ENCODE measurements at regions not wholly inside any gene's neighbourhood (a gene's known extent, or its start where the extent isn't known, plus 50 kb on each side); places are given as distances from the start of the nearest gene placed in this dataset.

DNA sequence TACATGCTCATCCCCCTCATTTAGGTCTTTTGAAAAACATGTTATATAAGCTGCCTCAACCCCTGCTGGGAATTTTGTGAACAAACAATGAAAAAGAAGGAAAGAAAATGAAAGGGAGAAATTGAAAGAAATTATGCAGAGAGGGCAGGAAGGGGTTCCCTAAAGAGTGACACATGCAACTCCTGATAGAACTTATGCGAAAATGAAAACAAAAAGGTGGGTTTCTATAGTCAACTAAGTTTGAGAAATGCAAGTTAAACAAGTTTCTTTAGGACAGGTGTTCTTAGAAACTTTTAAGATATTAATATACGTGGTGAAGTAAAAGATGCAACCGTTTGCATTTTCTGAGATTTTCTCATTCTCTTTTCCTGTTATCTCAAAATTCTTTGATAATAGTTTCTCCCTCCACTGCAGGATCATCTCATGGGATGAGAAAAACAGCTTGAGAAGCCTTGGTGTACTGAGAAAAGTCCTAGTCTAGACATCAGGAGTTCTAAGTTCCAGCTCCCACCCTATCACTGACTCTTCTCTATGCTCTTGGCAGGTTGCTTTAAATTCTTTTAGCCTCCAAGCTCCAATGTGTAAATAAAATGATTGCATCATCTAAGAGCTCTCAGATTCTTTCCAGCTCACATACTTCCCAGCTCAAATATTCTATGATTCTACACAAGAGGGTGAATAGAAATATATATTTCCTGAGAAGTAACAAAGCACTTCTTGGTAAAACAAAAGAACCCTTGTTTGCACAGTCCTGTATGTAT is 109.2 kb downstream of the FAM76B start:
- H3K27ac Mint-ChIP-seq = no peak overlapping the region
- H3K4me3 Mint-ChIP-seq = no peak overlapping the region
- ATAC-seq (replicated peaks) (no peak), DNase-seq (no peak)
- peaks cover 13 to 39% of the 10 kb centered on the region in 2 donors for H3K4me1 Mint-ChIP-seq
- peaks cover 0 to 2% of the 10 kb centered on the region in 2 donors for H3K9me3 Mint-ChIP-seq
- H3K27me3 Mint-ChIP-seq = no peaks in the 10 kb centered on the region
- H3K36me3 Mint-ChIP-seq = peaks cover 0 to 1% of the 10 kb centered on the region in 2 donors

- no peak for ATAC-seq (replicated peaks)
- Mint-ChIP-seq H3K27me3 (no peaks in the 10 kb centered on the region), H3K27ac (no peak overlapping the region), H3K4me1 (peaks cover 21 to 41% of the 10 kb centered on the region in 2 donors), H3K4me3 (no peak overlapping the region), H3K9me3 (peaks cover 0 to 2% of the 10 kb centered on the region in 2 donors), H3K36me3 (peaks cover 0 to 1% of the 10 kb centered on the region in 2 donors)
- DNase-seq = no peak
These were observed 110.6 kb downstream of the FAM76B start for GRCh38 chr11:95678988-95679387.

GRCh38 chr11:95676308-95676707 is 113.3 kb downstream of the FAM76B start:
- ATAC-seq (replicated peaks) = peak; percentile 83 to 91
- H3K9me3 Mint-ChIP-seq = peaks cover 0 to 2% of the 10 kb centered on the region in 2 donors
- DNase-seq = no peak
- H3K27ac Mint-ChIP-seq = no peak overlapping the region
- H3K4me3 Mint-ChIP-seq = no peak overlapping the region
- peaks cover 15 to 34% of the 10 kb centered on the region in 2 donors for H3K4me1 Mint-ChIP-seq
- no peaks in the 10 kb centered on the region for H3K27me3 Mint-ChIP-seq
- peaks cover 0 to 1% of the 10 kb centered on the region in 2 donors for H3K36me3 Mint-ChIP-seq

- H3K4me3 Mint-ChIP-seq = no peak overlapping the region
- no peak for ATAC-seq (replicated peaks)
- H3K9me3 Mint-ChIP-seq = peaks cover 0 to 2% of the 10 kb centered on the region in 2 donors
- H3K27ac Mint-ChIP-seq = no peak overlapping the region
- no peaks in the 10 kb centered on the region for H3K27me3 Mint-ChIP-seq
- peaks cover 0 to 1% of the 10 kb centered on the region in 2 donors for H3K36me3 Mint-ChIP-seq
- DNase-seq = no peak
- peaks cover 15 to 34% of the 10 kb centered on the region in 2 donors for H3K4me1 Mint-ChIP-seq
These were observed 114.0 kb downstream of the FAM76B start for GRCh38 chr11:95675585-95675984.

DNA sequence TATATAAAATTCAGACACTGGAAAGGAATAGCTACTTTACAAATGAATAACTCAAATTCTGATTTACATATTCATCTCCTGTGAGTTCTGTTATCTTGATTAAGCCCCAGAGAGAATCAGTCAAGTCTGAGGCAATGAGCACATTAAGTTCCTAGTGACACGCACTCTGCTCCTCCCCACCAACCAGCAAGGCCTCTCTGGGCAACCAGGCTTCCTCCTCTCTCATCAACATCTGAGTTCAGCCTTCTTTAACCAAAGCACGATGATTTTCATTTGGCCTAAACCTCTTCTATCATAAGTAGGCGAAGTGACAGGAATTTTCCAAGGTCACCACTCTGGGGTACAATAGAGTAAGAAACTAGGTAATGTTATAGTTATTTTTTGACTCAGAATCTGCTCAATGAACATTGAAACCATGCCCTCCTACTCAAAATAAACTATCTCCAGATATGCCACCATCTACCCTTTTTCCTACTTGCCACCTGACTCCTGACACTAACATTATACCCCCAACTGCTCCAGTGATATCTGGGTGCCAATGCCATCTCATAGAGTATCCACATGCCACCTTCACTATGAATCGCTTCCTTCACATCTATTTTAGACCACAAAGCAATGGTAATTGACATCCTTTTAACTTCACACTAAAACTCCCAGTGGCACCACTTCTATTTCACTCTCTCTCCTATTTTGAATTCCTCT is 114.8 kb downstream of the FAM76B start:
- Mint-ChIP-seq H3K27ac (no peak overlapping the region), H3K4me3 (no peak overlapping the region)

GRCh38 chr11:95671768-95672167 is 117.8 kb downstream of the FAM76B start:
- Mint-ChIP-seq H3K36me3 (peaks cover 0 to 1% of the 10 kb centered on the region in 2 donors), H3K9me3 (peaks cover 3 to 5% of the 10 kb centered on the region in 2 donors), H3K4me3 (no peak overlapping the region), H3K27me3 (no peaks in the 10 kb centered on the region), H3K27ac (no peak overlapping the region), H3K4me1 (peaks cover 15 to 27% of the 10 kb centered on the region in 2 donors)
- ATAC-seq (replicated peaks) (no peak), DNase-seq (no peak)

More for the DNA sequence above, 114.8 kb downstream of the FAM76B start:
- no peaks in the 10 kb centered on the region for H3K27me3 Mint-ChIP-seq
- H3K4me1 Mint-ChIP-seq = peaks cover 15 to 34% of the 10 kb centered on the region in 2 donors
- H3K9me3 Mint-ChIP-seq = peaks cover 0 to 3% of the 10 kb centered on the region in 2 donors
- ATAC-seq (replicated peaks) = peak; percentile 42 to 48
- no peak for DNase-seq
- peaks cover 0 to 1% of the 10 kb centered on the region in 2 donors for H3K36me3 Mint-ChIP-seq

DNA sequence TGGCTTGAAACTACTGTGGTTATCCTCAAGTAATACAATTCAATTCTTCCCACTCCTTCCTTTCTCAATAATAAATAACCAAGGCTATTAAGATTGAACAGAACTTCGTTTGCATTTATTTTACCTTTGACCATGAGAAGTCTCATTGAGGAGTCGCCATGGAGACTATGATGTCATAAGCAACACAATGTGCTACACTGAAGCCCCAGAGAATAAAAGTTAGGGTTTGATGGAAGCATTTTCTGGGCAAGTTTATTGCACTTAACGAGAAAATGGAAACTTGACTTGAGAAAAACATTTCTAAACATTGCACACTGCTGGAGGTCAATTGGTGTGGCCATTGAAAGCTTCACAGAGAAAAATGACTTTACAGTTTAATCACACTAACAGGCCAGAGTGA is 121.5 kb downstream of the FAM76B start:
- ATAC-seq (replicated peaks) = no peak
- no peak for DNase-seq
- H3K4me1 Mint-ChIP-seq = peaks cover 0 to 8% of the 10 kb centered on the region in 2 donors
- H3K27me3 Mint-ChIP-seq = no peaks in the 10 kb centered on the region
- no peak overlapping the region for H3K4me3 Mint-ChIP-seq
- H3K36me3 Mint-ChIP-seq = peaks cover 0 to 8% of the 10 kb centered on the region in 2 donors
- no peak overlapping the region for H3K27ac Mint-ChIP-seq
- peaks cover 4 to 16% of the 10 kb centered on the region in 2 donors for H3K9me3 Mint-ChIP-seq

DNA sequence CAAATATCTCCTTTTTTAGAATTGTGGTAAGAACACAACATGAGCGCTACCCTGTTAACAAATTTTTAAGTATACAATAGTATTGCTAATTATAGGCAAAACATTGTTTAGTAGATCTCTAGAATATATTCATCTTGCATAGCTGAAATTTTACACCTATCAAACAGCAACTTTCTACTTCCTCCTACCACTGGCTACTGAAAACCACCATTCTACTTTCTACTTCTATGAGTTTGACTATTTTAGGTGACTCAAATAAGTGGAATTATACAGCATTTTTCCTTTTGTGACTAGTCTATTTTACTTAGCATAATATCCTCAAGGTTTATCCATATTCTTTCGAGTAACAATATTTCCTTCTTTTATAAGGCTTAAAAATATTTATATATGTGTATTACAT is 128.4 kb downstream of the FAM76B start:
- Mint-ChIP-seq H3K4me3 (no peak overlapping the region), H3K27ac (no peak overlapping the region), H3K27me3 (no peaks in the 10 kb centered on the region), H3K9me3 (peaks cover 3 to 12% of the 10 kb centered on the region in 2 donors), H3K4me1 (peaks cover 4 to 5% of the 10 kb centered on the region in 2 donors), H3K36me3 (peaks cover 0 to 8% of the 10 kb centered on the region in 2 donors)
- ATAC-seq (replicated peaks) (peak; percentile 66 to 70), DNase-seq (no peak)

DNA sequence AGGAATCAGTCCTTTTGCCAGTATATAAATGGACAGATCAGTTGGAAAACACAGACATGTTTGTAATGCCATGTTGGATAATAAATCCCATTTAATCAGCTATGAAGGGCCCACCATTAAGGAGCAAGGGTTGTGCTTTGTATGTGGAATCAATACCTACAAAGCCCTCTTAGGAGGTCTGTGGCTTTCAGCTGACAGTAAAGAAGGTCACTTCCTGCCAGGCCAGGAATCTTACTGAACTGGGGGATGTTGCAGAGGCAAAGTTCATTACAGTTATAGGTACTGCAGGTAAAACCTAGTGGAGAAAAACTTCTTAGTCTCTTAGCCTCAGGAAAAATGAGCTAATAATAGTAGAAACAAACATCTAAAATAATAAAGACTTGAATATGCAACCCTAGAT is 129.5 kb downstream of the FAM76B start:
- peaks cover 2% of the 10 kb centered on the region in 2 donors for H3K9me3 Mint-ChIP-seq
- no peak overlapping the region for H3K27ac Mint-ChIP-seq
- DNase-seq (no peak), ATAC-seq (replicated peaks) (no peak)
- no peaks in the 10 kb centered on the region for H3K27me3 Mint-ChIP-seq
- H3K36me3 Mint-ChIP-seq = no peaks in the 10 kb centered on the region
- H3K4me3 Mint-ChIP-seq = no peak overlapping the region
- peaks cover 4 to 5% of the 10 kb centered on the region in 2 donors for H3K4me1 Mint-ChIP-seq

GRCh38 chr11:95659088-95659487 is 130.5 kb downstream of the FAM76B start:
- no peaks in the 10 kb centered on the region for H3K36me3 Mint-ChIP-seq
- peaks cover 4 to 5% of the 10 kb centered on the region in 2 donors for H3K4me1 Mint-ChIP-seq
- DNase-seq = no peak
- H3K27me3 Mint-ChIP-seq = no peaks in the 10 kb centered on the region
- no peak overlapping the region for H3K27ac Mint-ChIP-seq
- no peak for ATAC-seq (replicated peaks)
- H3K9me3 Mint-ChIP-seq = peaks cover 0 to 1% of the 10 kb centered on the region in 2 donors
- H3K4me3 Mint-ChIP-seq = no peak overlapping the region

GRCh38 chr11:95655536-95655935 is 134.0 kb downstream of the FAM76B start:
- Mint-ChIP-seq H3K4me1 (peaks cover 3 to 7% of the 10 kb centered on the region in 2 donors), H3K36me3 (no peaks in the 10 kb centered on the region), H3K4me3 (no peak overlapping the region), H3K27me3 (peaks cover 0 to 3% of the 10 kb centered on the region in 2 donors), H3K9me3 (no peaks in the 10 kb centered on the region), H3K27ac (no peak overlapping the region)
- no peak for DNase-seq
- no peak for ATAC-seq (replicated peaks)

GRCh38 chr11:95653680-95654079 is 135.9 kb downstream of the FAM76B start:
- DNase-seq = no peak
- ATAC-seq (replicated peaks) = no peak
- Mint-ChIP-seq H3K36me3 (no peaks in the 10 kb centered on the region), H3K9me3 (no peaks in the 10 kb centered on the region), H3K27me3 (peaks cover 0 to 3% of the 10 kb centered on the region in 2 donors), H3K4me3 (no peak overlapping the region), H3K4me1 (peaks cover 4 to 6% of the 10 kb centered on the region in 2 donors), H3K27ac (no peak overlapping the region)

- Mint-ChIP-seq H3K4me1 (peaks cover 4 to 6% of the 10 kb centered on the region in 2 donors), H3K9me3 (no peaks in the 10 kb centered on the region), H3K36me3 (no peaks in the 10 kb centered on the region), H3K27ac (no peak overlapping the region), H3K27me3 (peaks cover 0 to 3% of the 10 kb centered on the region in 2 donors), H3K4me3 (no peak overlapping the region)
- ATAC-seq (replicated peaks) (no peak), DNase-seq (no peak)
These were observed 136.5 kb downstream of the FAM76B start for GRCh38 chr11:95653099-95653498.

- Mint-ChIP-seq H3K36me3 (no peaks in the 10 kb centered on the region), H3K27ac (no peak overlapping the region), H3K9me3 (no peaks in the 10 kb centered on the region), H3K27me3 (peaks cover 0 to 3% of the 10 kb centered on the region in 2 donors), H3K4me1 (peaks cover 4 to 6% of the 10 kb centered on the region in 2 donors), H3K4me3 (no peak overlapping the region)
- no peak for ATAC-seq (replicated peaks)
- no peak for DNase-seq
These were observed 137.5 kb downstream of the FAM76B start for GRCh38 chr11:95652002-95652472.
